ENCODE measurements at regions not wholly inside any gene's neighbourhood (a gene's known extent, or its start where the extent isn't known, plus 50 kb on each side); places are given as distances from the start of the nearest gene placed in this dataset.

DNA sequence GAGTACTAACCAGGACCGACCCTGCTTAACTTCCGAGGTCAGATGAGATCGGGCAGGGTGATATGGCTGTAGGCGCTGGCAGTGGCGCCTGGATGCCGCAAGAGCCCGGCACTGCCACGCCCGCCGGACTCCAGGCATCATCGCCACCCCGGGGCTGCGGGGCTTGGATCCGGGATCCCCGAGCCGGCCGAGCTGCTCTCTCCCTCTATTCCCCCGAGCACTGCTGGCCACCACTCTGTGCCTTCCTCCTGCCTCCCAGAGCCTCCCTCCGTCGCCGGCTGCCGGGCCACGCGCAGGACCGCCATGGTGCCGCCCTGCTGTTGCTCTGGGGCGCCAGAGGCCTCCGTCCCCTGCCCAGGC, 153.2 kb upstream of the ALG10B start:
- TF ChIP-seq, protein P1, sequence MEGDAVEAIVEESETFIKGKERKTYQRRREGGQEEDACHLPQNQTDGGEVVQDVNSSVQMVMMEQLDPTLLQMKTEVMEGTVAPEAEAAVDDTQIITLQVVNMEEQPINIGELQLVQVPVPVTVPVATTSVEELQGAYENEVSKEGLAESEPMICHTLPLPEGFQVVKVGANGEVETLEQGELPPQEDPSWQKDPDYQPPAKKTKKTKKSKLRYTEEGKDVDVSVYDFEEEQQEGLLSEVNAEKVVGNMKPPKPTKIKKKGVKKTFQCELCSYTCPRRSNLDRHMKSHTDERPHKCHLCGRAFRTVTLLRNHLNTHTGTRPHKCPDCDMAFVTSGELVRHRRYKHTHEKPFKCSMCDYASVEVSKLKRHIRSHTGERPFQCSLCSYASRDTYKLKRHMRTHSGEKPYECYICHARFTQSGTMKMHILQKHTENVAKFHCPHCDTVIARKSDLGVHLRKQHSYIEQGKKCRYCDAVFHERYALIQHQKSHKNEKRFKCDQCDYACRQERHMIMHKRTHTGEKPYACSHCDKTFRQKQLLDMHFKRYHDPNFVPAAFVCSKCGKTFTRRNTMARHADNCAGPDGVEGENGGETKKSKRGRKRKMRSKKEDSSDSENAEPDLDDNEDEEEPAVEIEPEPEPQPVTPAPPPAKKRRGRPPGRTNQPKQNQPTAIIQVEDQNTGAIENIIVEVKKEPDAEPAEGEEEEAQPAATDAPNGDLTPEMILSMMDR (IDR thresholded peaks at IDR 0.05), result no peak
- no peak for TF ChIP-seq POLR2A (IDR thresholded peaks at IDR 0.05)

All from uterus (tissue), 2 donors.